Fibroblast of the aortic adventitia (primary cell): ENCODE measurements at regions not wholly inside any gene's neighbourhood (a gene's known extent, or its start where the extent isn't known, plus 50 kb on each side); places are given as distances from the start of the nearest gene placed in this dataset.

Experiments
- DNase-seq: peaks from one replicate; pipeline ENCODE4 v3.0.0-alpha.2; 2010; ENCODE audit warnings: low read depth
- H3K4me3 ChIP-seq: 2 replicates; pipeline ENCODE4 v1.5.1; 2011; ENCODE audit warnings: low read depth, mild to moderate bottlenecking, control low read depth, low read length, moderate library complexity
- CTCF ChIP-seq: IDR thresholded peaks from 2 replicates; pipeline ENCODE4 v1.5.1; 2011; ENCODE audit warnings: mild to moderate bottlenecking, low read length, control low read depth, inconsistent platforms; ENCODE audit not compliant: insufficient read depth

GRCh38 chr11:70695086-70695960, 297.0 kb downstream of the CTTN start:
- TF ChIP-seq CTCF = no peak
- DNase-seq = no peak
- H3K4me3 ChIP-seq = no peak overlapping the region

- DNase-seq = no peak
- TF ChIP-seq CTCF = no peak
- no peak overlapping the region for H3K4me3 ChIP-seq
Observed at GRCh38 chr11:70696076-70696475, 297.7 kb downstream of the CTTN start.

GRCh38 chr11:70696564-70696963, 298.2 kb downstream of the CTTN start:
- DNase-seq = no peak

GRCh38 chr11:70697701-70698100, 299.4 kb downstream of the CTTN start:
- TF ChIP-seq CTCF = no peak
- H3K4me3 ChIP-seq = no peak overlapping the region

More at GRCh38 chr11:70696564-70696963, 298.2 kb downstream of the CTTN start:
- no peak overlapping the region for H3K4me3 ChIP-seq
- no peak for TF ChIP-seq CTCF

GRCh38 chr11:70698871-70699270, 300.5 kb downstream of the CTTN start:
- TF ChIP-seq CTCF = no peak
- no peak overlapping the region for H3K4me3 ChIP-seq
- DNase-seq = no peak

More at GRCh38 chr11:70697701-70698100, 299.4 kb downstream of the CTTN start:
- DNase-seq = no peak

GRCh38 chr11:70699294-70700221, 301.2 kb downstream of the CTTN start:
- TF ChIP-seq CTCF = no peak
- H3K4me3 ChIP-seq = no peak overlapping the region
- DNase-seq = no peak
